Lung (tissue), 11 donors: ENCODE measurements at regions not wholly inside any gene's neighbourhood (a gene's known extent, or its start where the extent isn't known, plus 50 kb on each side); places are given as distances from the start of the nearest gene placed in this dataset.
A peak's percentile ranks its signal among the peaks of the same experiment; 100 is the strongest.

ENCODE experiments used
- ATAC-seq: fragments of 200-7000 bp; cut with Tn5 transposase; one replicate; pipeline ENCODE4 v1.9.1; 2020; ENCODE audit warnings: moderate number of reproducible peaks; ENCODE audit not compliant: insufficient read depth, low FRiP score
- DNase-seq, 3 donors: peaks; one replicate each; pipeline ENCODE4 v3.0.0-alpha.2; 2013 to 2017
- H3K27ac ChIP-seq, 2 donors: one replicate each; pipeline ENCODE4 v1.5.1; 2013; ENCODE audit warnings: mild to moderate bottlenecking in 2 of 2, moderate library complexity in 2 of 2, control low read depth in 1 of 2, inconsistent platforms in 1 of 2, low read depth in 1 of 2, low read length in 1 of 2
- H3K27me3 ChIP-seq, 3 donors: one replicate each; pipeline ENCODE4 v1.5.1; 2013; ENCODE audit warnings: low read length in 2 of 3; ENCODE audit not compliant: control insufficient read depth in 3 of 3, insufficient read depth in 3 of 3
- H3K36me3 ChIP-seq, 4 donors: one replicate each; pipeline ENCODE4 v1.5.1; 2013; ENCODE audit warnings: low read length in 4 of 4, mild to moderate bottlenecking in 1 of 4, moderate library complexity in 1 of 4; ENCODE audit not compliant: control insufficient read depth in 4 of 4, insufficient read depth in 4 of 4
- H3K4me1 ChIP-seq, 5 donors: one replicate each; pipeline ENCODE4 v1.5.1; 2013; ENCODE audit warnings: low read length in 5 of 5, mild to moderate bottlenecking in 2 of 5, moderate library complexity in 1 of 5; ENCODE audit not compliant: control insufficient read depth in 5 of 5, insufficient read depth in 5 of 5
- H3K4me3 ChIP-seq: one replicate; pipeline ENCODE4 v1.5.1; 2013; ENCODE audit warnings: mild to moderate bottlenecking, control low read depth, moderate library complexity
- H3K9ac ChIP-seq, 2 donors: one replicate each; pipeline ENCODE4 v1.5.1; 2013; ENCODE audit warnings: low read length in 2 of 2, control low read depth in 1 of 2; ENCODE audit not compliant: insufficient read depth in 1 of 2
- H3K9me3 ChIP-seq, 4 donors: one replicate each; pipeline ENCODE4 v1.5.1; 2013; ENCODE audit warnings: low read length in 3 of 4, mild to moderate bottlenecking in 1 of 4, moderate library complexity in 1 of 4; ENCODE audit not compliant: control insufficient read depth in 4 of 4, insufficient read depth in 3 of 4
- WGBS, 2 donors: extraction: QIAGEN DNeasy Blood & Tissue Kit; methylation state at CpG; one replicate each; pipeline ENCODE4 v1.1.7; 2013; 5-methylcytosine and 5-hydroxymethylcytosine counted together
- TF ChIP-seq, protein P1 (sequence below): IDR thresholded peaks from 2 replicates; pipeline ENCODE4 v1.5.1; 2012; ENCODE audit warnings: mild to moderate bottlenecking; ENCODE audit errors: control extremely low read depth, extremely low read depth
- donor health status: control.
- donor health status: control.
- donor health status: Bipolar disorder and iron deficiency.
- donor health status: healthy.
- donor health status: DM: yes; HTN: yes; CAD: no.

DNA sequence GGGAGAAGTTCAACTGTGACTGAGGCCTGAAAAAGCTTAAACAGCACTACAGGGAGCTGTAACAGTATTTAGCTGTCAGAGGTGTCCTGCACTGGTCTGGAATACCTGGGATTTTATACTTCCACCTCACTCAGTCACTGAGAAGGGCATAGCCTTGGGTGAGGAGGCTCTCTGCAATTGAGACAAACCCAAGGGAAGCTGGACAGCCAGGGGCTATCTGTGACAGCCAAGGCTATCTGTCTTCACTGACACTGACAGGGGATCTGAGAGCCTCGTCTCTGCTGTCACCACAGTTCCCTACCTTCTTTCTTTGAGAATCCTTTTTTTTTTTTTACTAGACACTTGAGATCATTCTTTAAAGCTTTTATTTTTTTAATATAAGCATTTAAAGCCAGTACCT, 356.2 kb upstream of the CD180 start:
- Histone ChIP-seq H3K9ac (no peak overlapping the region), H3K4me3 (no peak overlapping the region), H3K27me3 (no peaks in the 10 kb centered on the region), H3K27ac (no peak overlapping the region), H3K4me1 (peaks cover 0 to 8% (median 4%) of the 10 kb centered on the region in 5 donors), H3K9me3 (no peaks in the 10 kb centered on the region), H3K36me3 (no peaks in the 10 kb centered on the region)
- no peak for DNase-seq
- WGBS, 2 donors = 77 to 85% methylated on average over 1 of the region's 1 CpG
- ATAC-seq = no peak
- TF ChIP-seq, protein P1, sequence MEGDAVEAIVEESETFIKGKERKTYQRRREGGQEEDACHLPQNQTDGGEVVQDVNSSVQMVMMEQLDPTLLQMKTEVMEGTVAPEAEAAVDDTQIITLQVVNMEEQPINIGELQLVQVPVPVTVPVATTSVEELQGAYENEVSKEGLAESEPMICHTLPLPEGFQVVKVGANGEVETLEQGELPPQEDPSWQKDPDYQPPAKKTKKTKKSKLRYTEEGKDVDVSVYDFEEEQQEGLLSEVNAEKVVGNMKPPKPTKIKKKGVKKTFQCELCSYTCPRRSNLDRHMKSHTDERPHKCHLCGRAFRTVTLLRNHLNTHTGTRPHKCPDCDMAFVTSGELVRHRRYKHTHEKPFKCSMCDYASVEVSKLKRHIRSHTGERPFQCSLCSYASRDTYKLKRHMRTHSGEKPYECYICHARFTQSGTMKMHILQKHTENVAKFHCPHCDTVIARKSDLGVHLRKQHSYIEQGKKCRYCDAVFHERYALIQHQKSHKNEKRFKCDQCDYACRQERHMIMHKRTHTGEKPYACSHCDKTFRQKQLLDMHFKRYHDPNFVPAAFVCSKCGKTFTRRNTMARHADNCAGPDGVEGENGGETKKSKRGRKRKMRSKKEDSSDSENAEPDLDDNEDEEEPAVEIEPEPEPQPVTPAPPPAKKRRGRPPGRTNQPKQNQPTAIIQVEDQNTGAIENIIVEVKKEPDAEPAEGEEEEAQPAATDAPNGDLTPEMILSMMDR = no peak

DNA sequence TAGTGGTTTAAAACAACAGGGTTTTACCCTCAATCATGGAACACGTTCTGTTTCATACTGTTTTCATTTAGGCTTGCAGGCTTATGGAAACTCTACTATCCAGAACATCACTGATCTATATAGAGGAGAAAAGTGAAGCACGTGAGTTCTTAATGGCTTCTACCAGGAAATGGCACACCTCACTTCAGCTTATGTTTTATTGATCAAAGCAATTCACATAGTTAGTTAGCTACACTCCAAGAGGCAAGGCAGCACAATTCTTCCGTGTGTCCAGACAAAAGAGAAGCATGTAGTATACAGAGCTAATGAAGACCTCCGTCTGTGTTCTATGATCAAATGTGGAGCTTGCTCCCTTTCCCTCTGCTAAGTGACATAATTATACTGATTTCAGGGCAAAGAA, 353.3 kb upstream of the CD180 start:
- H3K27ac ChIP-seq = no peak overlapping the region
- 84 to 92% methylated on average over 4 of the region's 4 CpGs for WGBS, 2 donors
- H3K9me3 ChIP-seq = no peaks in the 10 kb centered on the region
- H3K4me3 ChIP-seq = no peak overlapping the region
- H3K9ac ChIP-seq = no peak overlapping the region
- DNase-seq = no peak
- TF ChIP-seq, protein P1 = no peak
- no peaks in the 10 kb centered on the region for H3K36me3 ChIP-seq
- peaks cover 0 to 8% (median 4%) of the 10 kb centered on the region in 5 donors for H3K4me1 ChIP-seq
- no peaks in the 10 kb centered on the region for H3K27me3 ChIP-seq
- ATAC-seq = no peak

DNA sequence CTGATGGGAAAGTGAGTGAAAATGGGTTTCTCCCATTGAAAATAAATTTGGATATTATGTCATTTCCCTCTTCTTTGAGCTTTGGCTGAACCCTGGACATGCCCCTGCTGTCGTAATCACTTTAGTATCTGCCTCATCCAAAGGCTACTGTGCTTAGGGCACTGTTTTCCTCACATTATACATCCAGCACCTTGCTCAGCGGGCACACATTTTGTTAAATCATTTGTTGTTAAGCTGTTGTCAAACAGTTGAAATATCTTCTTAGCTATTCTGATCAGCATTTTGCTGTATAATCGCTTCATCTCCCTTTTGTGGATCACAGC, 352.7 kb upstream of the CD180 start:
- Histone ChIP-seq H3K9ac (no peak overlapping the region), H3K4me1 (peaks cover 0 to 8% (median 4%) of the 10 kb centered on the region in 5 donors), H3K9me3 (no peaks in the 10 kb centered on the region), H3K27me3 (no peaks in the 10 kb centered on the region), H3K4me3 (no peak overlapping the region), H3K36me3 (no peaks in the 10 kb centered on the region), H3K27ac (no peak overlapping the region)
- no peak for ATAC-seq
- DNase-seq = peak in 2 of 3 donors; percentile 48 to 58
- WGBS, 2 donors = 67 to 68% methylated on average over 3 of the region's 3 CpGs
- TF ChIP-seq, protein P1 = no peak

DNA sequence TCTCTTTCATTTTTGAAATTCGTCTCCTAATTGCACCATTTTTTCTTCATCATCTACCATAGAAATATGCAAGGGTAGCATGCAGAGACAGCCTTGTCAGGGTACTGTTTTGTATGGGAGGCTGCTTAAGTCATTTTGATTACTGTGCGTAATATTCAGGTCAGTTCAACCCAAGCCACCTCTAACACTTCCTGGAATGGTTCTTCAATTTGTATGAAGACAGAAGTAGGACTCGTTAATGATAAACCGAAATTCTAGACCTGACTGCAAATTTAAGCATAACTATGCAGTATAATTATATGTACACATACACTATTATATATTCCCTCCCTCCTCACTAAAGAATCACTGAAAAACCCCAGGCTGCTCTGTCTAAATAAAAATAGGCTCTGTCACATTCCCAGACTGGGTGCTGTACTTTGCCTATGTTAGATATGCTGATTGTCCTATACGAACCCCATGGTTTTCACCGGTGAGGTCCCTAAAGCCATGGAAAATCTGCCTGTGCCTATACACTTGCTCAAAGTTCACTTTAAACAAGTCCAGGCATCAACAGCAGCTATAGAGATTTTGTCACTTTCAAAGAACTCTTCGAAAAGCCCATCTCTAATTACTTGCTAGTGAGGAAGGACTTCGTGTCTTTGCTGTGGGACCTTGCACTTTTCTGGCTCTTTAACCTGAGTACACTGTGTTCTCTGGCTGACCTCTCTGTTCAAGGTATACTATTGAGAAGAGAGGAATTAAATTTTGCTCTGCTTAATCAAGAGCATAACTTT, 352.1 kb upstream of the CD180 start:
- ATAC-seq = no peak
- no peak overlapping the region for H3K9ac ChIP-seq
- no peaks in the 10 kb centered on the region for H3K27me3 ChIP-seq
- TF ChIP-seq, protein P1 = no peak
- no peaks in the 10 kb centered on the region for H3K36me3 ChIP-seq
- H3K27ac ChIP-seq = peak overlapping the region in 1 of 2 donors; percentile 24
- no peak overlapping the region for H3K4me3 ChIP-seq
- H3K4me1 ChIP-seq = peaks cover 0 to 8% (median 4%) of the 10 kb centered on the region in 5 donors
- no peaks in the 10 kb centered on the region for H3K9me3 ChIP-seq
- DNase-seq = no peak
- 66 to 76% methylated on average over 8 of the region's 8 CpGs for WGBS, 2 donors
